Kidney (tissue), 13 donors: ENCODE measurements at regions not wholly inside any gene's neighbourhood (a gene's known extent, or its start where the extent isn't known, plus 50 kb on each side); places are given as distances from the start of the nearest gene placed in this dataset.
"Not testable (repeated sequence)": the region's sequence is repeated elsewhere in the genome, so short reads cannot be mapped to it uniquely, and the experiment has no call there.

Experiments used
- DNase-seq, 5 donors: peaks; one replicate each; pipeline ENCODE4 v3.0.0-alpha.2; 2013 to 2020
- FAIRE-seq: peaks from 2 replicates; lab custom pipeline; 2012; peaks lifted over from hg19 to GRCh38; lab: Jason Lieb, UNC
- H3K27ac ChIP-seq, 2 donors: one replicate each; pipeline ENCODE4 v1.7.0; 2013; ENCODE audit warnings: low read depth in 2 of 2, low read length in 2 of 2, inconsistent platforms in 1 of 2
- H3K27me3 ChIP-seq: one replicate; pipeline ENCODE4 v1.7.1; 2013; ENCODE audit warnings: low read length, inconsistent platforms; ENCODE audit not compliant: control insufficient read depth, insufficient read depth
- H3K36me3 ChIP-seq, 3 donors: one replicate each; pipeline versions ENCODE4 v1.7.0 to v1.7.1; 2013; ENCODE audit warnings: low read length in 3 of 3, control low read depth in 1 of 3, inconsistent platforms in 1 of 3; ENCODE audit not compliant: insufficient read depth in 3 of 3, control insufficient read depth in 2 of 3
- H3K4me1 ChIP-seq, 3 donors: one replicate each; pipeline versions ENCODE4 v1.7.0 to v1.7.1; 2013; ENCODE audit warnings: low read length in 3 of 3, inconsistent platforms in 1 of 3, low read depth in 1 of 3; ENCODE audit not compliant: control insufficient read depth in 2 of 3, insufficient read depth in 2 of 3
- H3K4me3 ChIP-seq, 3 donors: one replicate each; pipeline versions ENCODE4 v1.7.0 to v1.8.1; 2013; ENCODE audit warnings: low read length in 3 of 3, control low read depth in 1 of 3, inconsistent platforms in 1 of 3
- H3K9ac ChIP-seq, 3 donors: one replicate each; pipeline versions ENCODE4 v1.7.0 to v1.7.1; 2013; ENCODE audit warnings: low read length in 3 of 3, control low read depth in 1 of 3, inconsistent platforms in 1 of 3
- H3K9me3 ChIP-seq, 3 donors: one replicate each; pipeline versions ENCODE4 v1.7.0 to v1.7.1; 2013; ENCODE audit warnings: low read length in 3 of 3, control low read depth in 1 of 3, inconsistent platforms in 1 of 3; ENCODE audit not compliant: control insufficient read depth in 2 of 3, insufficient read depth in 1 of 3
- CTCF ChIP-seq: IDR thresholded peaks from 3 replicates; pipeline ENCODE4 v1.5.1; 2012; ENCODE audit warnings: mild to moderate bottlenecking, moderate library complexity, borderline replicate concordance; ENCODE audit not compliant: insufficient read depth; ENCODE audit errors: extremely low read depth
- intact Hi-C: fragments of 100-400 bp; cut with DNase I; formaldehyde crosslinking; loops from one replicate; pipeline ENCODE4 v1.11.1; 2022
- donor health status: control.
- donor health status: control.
- donor health status: control.
- donor health status: control.
- donor health status: control.
- donor health status: DM: yes; HTN: yes; CAD: no.
- donor health status: Normal renal cell carcinoma (clear cell type).

- H3K4me1 ChIP-seq, result peaks cover 0 to 7% (median 0%) of the 10 kb centered on the region in 3 donors
- no peaks in the 10 kb centered on the region for H3K9me3 ChIP-seq
- no peak overlapping the region for H3K27ac ChIP-seq
- DNase-seq (no peak), FAIRE-seq (no peak)
- no peak overlapping the region for H3K4me3 ChIP-seq
- no peak for TF ChIP-seq CTCF
- no peak overlapping the region for H3K9ac ChIP-seq
- H3K27me3 ChIP-seq, result no peaks in the 10 kb centered on the region
- no peaks in the 10 kb centered on the region for H3K36me3 ChIP-seq
- intact Hi-C loops, result no loop called here
These were observed 59.5 kb upstream of the IGFBP5 start for GRCh38 chr2:216754812-216755211.

GRCh38 chr2:216754336-216754735 is 59.0 kb upstream of the IGFBP5 start:
- TF ChIP-seq CTCF, result no peak
- Histone ChIP-seq H3K27me3 (no peaks in the 10 kb centered on the region), H3K4me3 (no peak overlapping the region), H3K9me3 (no peaks in the 10 kb centered on the region), H3K27ac (no peak overlapping the region), H3K9ac (no peak overlapping the region), H3K36me3 (no peaks in the 10 kb centered on the region), H3K4me1 (peaks cover 0 to 7% (median 0%) of the 10 kb centered on the region in 3 donors)
- no peak for DNase-seq
- FAIRE-seq, result no peak
- intact Hi-C loops, result no loop called here

- FAIRE-seq, result no peak
- no peak for TF ChIP-seq CTCF
- intact Hi-C loops, result no loop called here
- no peaks in the 10 kb centered on the region for H3K9me3 ChIP-seq
- no peak overlapping the region for H3K4me3 ChIP-seq
- no peaks in the 10 kb centered on the region for H3K36me3 ChIP-seq
- H3K27me3 ChIP-seq, result no peaks in the 10 kb centered on the region
- DNase-seq, result no peak
- H3K4me1 ChIP-seq, result peaks cover 0 to 7% (median 0%) of the 10 kb centered on the region in 3 donors
- H3K9ac ChIP-seq, result no peak overlapping the region
- no peak overlapping the region for H3K27ac ChIP-seq
These were observed 57.6 kb upstream of the IGFBP5 start for GRCh38 chr2:216752855-216753505.

GRCh38 chr2:216750750-216751149 is 55.4 kb upstream of the IGFBP5 start:
- H3K27ac ChIP-seq, H3K4me3 ChIP-seq, intact Hi-C loops, H3K4me1 ChIP-seq, FAIRE-seq, H3K36me3 ChIP-seq, H3K27me3 ChIP-seq, H3K9me3 ChIP-seq, DNase-seq, H3K9ac ChIP-seq: not testable (repeated sequence)

GRCh38 chr2:216746268-216746667 is 50.9 kb upstream of the IGFBP5 start:
- H3K27me3 ChIP-seq, H3K4me3 ChIP-seq, H3K4me1 ChIP-seq, DNase-seq, H3K9me3 ChIP-seq, FAIRE-seq, intact Hi-C loops, H3K36me3 ChIP-seq, H3K27ac ChIP-seq, H3K9ac ChIP-seq: not testable (repeated sequence)
